Gastroesophageal sphincter (tissue), 3 donors: ENCODE measurements at regions not wholly inside any gene's neighbourhood (a gene's known extent, or its start where the extent isn't known, plus 50 kb on each side); places are given as distances from the start of the nearest gene placed in this dataset.

ENCODE experiments used
- CTCF ChIP-seq, 4 experiments: fragments of 200-600 bp in 2 of 4; fragments of 450-650 bp in 2 of 4; sonication (generic) in 1 of 4; IDR thresholded peaks; one replicate each; pipeline ENCODE4 v1.5.1; 2017 to 2019; ENCODE audit warnings: antibody characterized with exemption in 4 of 4, mild to moderate bottlenecking in 2 of 4, moderate library complexity in 2 of 4
- POLR2A ChIP-seq, 2 donors: fragments of 450-650 bp; IDR thresholded peaks; one replicate each; pipeline ENCODE4 v1.6.1; 2017; ENCODE audit warnings: antibody characterized with exemption in 2 of 2, mild to moderate bottlenecking in 2 of 2, moderate library complexity in 1 of 2
- POLR2AphosphoS5 ChIP-seq: sonication (generic); formaldehyde crosslinking; IDR thresholded peaks from one replicate; pipeline ENCODE4 v1.6.1; 2017; ENCODE audit warnings: antibody characterized with exemption

DNA sequence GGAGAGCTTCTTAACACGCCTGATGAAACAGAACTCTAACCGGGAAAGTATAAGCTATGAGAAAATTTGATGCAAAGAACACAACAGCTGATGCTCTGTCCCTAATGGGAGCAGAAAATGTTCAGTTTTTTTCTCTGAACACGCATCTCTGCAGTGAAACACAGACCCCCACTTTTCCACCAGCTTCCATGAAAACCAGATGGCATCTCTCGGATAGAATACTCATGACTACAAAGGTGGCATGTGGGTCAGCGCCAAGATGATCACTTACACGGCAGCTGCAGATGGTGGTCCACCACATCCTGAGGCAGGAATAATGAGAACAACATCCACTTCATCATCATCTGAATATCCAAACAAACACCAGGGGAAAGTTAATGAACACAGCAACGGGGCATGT is 85.2 kb upstream of the CNR1 start:
- TF ChIP-seq CTCF (IDR thresholded peaks at IDR 0.05): no peak
- no peak for TF ChIP-seq POLR2A (IDR thresholded peaks at IDR 0.05)
- TF ChIP-seq POLR2AphosphoS5: no peak
